Gastroesophageal sphincter (tissue), 3 donors: ENCODE measurements at regions not wholly inside any gene's neighbourhood (a gene's known extent, or its start where the extent isn't known, plus 50 kb on each side); places are given as distances from the start of the nearest gene placed in this dataset.

Source experiments
- CTCF ChIP-seq, 4 experiments: fragments of 200-600 bp in 2 of 4; fragments of 450-650 bp in 2 of 4; sonication (generic) in 1 of 4; IDR thresholded peaks; one replicate each; pipeline ENCODE4 v1.5.1; 2017 to 2019; ENCODE audit warnings: antibody characterized with exemption in 4 of 4, mild to moderate bottlenecking in 2 of 4, moderate library complexity in 2 of 4
- POLR2A ChIP-seq, 2 donors: fragments of 450-650 bp; IDR thresholded peaks; one replicate each; pipeline ENCODE4 v1.6.1; 2017; ENCODE audit warnings: antibody characterized with exemption in 2 of 2, mild to moderate bottlenecking in 2 of 2, moderate library complexity in 1 of 2
- POLR2AphosphoS5 ChIP-seq: sonication (generic); formaldehyde crosslinking; IDR thresholded peaks from one replicate; pipeline ENCODE4 v1.6.1; 2017; ENCODE audit warnings: antibody characterized with exemption

DNA sequence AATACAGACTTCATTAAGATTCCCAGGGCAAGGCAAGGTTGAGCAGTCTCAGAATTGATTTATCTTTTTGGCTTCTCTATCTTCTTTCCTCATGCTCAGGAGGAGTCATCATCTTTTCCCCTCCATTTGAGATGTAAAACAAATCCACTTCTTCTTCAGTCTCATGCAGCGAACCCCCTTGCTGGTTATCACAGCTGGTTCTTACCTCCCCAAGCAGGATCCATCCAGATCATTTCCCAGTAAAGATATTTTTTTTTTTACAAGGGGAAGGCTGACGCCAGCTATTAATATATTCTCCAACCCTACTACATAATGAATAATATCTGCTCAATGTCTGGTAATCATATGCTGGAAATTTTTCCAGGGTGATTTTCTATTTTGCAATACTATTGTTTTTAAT, 508.9 kb upstream of the NOX3 start:
- no peak for TF ChIP-seq CTCF (IDR thresholded peaks at IDR 0.05)
- no peak for TF ChIP-seq POLR2AphosphoS5
- no peak for TF ChIP-seq POLR2A (IDR thresholded peaks at IDR 0.05)
